NCI-H524 (cell line): ENCODE measurements at regions not wholly inside any gene's neighbourhood (a gene's known extent, or its start where the extent isn't known, plus 50 kb on each side); places are given as distances from the start of the nearest gene placed in this dataset.

Experiments
- DNase-seq, 2 experiments: peaks; one replicate each; lab custom pipeline; 2025; lab: John Stamatoyannopoulos, UW

DNA sequence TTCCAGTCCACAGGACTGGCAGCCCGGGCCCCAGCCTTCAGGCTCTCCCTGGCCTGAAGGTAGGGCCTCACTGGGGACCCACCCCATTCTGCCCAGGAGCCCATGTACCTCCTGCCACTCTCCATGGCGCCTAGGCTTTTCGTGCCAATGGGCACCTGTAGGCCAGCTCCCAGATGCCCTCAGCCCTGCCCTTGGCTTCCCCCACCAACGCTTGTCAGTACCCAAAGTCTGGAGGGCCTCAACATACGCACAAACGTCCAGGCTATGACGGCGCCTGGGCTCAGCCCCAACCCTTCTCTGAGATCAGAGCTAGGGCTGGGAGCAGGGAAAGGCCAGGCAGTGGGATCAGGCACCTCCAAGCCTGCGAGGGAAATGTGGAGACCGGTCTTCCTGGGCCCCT is 816.9 kb upstream of the LUZP2 start:
- DNase-seq, result no peak

DNA sequence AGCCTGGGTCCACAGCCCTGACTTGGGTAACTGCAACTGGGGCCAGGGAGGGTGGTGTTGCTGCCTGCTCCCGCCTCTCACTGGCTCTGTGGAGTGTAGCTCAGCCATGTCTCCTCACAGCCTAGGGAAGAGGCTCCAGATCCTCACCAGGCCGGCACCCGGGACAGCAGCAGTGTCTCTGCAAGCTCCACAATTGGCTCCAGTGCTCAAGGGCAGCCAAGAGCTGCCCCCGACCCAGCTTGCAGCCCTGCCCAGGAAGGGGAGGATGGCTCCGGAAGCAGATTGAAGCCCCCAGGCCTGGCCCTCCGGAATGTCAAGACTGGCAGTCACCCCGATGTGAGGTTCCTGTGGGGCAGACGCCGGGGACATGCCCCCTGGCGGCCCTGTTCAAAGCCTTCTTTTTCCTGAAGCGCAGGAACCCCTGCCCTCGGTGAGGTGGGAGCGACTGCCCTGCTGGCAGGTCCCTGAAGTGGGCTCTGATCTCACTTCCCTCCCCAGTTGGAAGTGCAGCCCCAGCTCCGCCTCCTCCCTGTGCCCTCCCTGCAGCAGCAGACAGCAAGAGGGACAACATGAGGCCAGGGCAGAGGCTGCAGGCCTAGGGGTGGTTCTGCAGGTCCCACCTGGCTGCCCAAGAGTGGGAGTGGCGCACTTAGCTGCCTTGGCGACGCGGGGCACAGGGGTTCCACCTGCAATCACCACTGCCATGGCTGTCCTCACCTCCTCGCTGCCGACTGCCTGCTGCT is 816.2 kb upstream of the LUZP2 start:
- DNase-seq, result no peak

GRCh38 chr11:23684701-23685100 is 812.2 kb upstream of the LUZP2 start:
- no peak for DNase-seq

DNA sequence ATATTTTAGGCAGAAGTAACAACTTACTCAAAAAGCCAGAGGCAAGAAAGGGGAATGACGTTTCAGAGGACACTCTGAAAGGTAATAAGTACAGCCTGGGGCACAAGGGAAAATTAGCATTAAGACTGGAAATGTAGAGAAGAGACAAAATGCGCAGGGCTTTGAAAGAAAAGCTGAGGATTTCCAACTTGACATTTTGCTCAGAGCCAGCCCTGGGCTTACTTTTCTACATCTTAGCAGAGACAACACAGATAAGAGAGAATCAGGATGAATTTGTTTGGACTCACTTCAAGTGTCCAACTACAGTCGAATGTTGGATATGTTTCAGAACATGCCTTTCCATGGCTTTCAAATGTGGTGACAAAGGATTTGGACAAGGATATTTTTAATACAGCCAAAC is 808.9 kb upstream of the LUZP2 start:
- no peak for DNase-seq

DNA sequence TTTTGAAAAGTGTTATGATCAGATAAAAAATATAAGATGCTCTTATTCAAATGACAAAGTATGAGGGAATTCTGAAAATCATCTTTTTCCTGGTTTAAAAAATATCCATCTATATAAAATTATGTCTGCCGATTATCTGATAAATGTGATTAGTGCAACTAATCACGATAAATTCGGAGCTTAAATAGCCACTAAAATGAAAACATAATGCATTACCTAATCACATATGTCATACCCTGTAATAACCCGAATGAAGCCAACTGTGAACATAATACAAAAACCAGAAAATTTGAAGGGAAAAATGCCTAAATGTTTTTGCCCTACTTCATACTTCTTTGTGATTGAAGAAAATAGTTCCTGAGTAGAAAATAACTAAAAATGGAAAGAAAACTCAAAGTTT is 808.4 kb upstream of the LUZP2 start:
- DNase-seq, result no peak

GRCh38 chr11:23688835-23689234 is 808.0 kb upstream of the LUZP2 start:
- no peak for DNase-seq

DNA sequence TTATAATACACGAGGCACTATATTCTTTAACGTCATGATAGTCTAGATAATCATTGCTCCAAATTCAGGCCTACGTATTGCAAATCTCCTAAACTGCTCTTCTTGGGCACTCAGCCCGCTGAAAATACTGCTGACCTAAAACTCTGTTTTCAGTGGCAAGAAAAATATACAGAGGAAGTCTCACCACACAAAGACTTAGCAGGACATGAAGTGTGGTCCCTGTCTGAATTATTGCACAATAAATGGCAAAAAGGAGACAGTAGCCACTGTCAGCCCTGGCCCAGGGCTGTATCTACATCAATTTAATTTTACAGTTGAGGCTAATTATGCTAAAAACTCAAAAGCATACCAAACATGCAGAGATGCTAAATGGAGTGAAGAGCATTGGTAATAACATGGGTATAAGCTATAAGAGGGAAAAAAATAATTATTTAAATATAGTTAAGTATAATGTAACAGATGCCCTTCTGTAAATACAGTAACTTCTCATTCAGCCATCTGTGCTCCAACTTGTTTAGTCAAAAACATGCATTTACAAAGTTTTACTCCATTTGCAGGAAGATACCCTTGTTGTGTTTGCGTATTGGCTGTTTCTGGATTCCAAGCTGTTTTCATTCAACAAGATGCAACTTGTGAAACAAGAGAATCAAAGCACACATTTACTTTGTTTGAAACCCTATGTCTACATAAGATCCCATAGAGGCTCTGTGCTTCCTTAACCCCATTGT is 800.0 kb upstream of the LUZP2 start:
- no peak for DNase-seq

DNA sequence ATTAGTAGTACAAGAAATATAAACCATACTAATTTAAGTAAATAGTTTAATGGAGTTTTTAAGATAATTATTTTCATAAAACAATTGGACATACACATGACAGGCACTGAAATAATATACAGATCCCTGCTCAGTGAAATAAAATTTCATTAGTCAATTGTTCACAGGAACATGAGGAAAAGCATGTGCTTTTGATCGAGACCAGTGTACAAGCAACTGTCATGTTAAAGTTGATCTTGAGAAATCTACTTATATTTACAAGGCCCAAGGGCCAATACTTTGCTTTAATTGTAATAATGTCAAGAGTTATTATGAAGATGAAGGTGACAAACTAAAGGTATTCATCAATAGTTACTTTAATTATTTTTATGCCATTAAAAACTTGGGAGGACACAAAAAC is 792.7 kb upstream of the LUZP2 start:
- DNase-seq, result no peak

GRCh38 chr11:23711981-23712380 is 784.9 kb upstream of the LUZP2 start:
- DNase-seq, result no peak

DNA sequence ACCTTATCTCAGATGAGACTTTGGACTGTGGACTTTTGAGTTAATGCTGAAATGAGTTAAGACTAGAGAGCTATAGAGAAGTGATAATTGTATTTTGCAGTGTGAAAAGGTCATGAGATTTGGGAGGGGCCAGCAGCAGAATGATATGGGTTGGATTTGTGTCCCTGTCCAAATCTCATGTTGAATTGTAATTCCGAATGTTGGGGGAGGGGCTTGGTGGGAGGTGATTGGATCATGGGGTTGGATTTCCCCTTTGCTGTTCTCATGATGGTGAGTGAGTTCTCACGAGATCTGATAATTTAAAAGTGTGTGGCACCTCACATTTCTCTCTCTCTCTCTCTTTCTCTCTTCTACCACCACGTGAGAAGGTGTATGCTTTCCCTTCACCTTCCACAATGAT is 777.8 kb upstream of the LUZP2 start:
- DNase-seq, result no peak

DNA sequence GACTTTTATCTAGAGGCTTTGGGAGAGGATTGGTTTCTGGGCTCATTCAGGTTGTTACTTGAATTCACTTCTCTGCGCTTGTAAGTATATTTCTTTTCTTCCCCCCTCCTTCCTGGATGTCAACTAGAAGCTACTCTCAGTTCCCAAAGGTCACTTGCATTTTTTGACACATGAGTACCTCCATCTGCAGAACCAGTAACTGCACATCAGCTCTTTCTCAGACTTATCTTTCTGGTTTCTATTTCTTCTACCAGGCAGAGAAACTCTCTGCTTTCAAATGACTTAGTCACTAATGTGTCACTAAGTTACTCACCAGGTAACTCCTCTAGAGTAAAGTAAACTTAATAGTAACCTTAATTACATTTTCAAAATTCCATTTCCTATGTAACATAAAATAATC is 773.0 kb upstream of the LUZP2 start:
- no peak for DNase-seq

DNA sequence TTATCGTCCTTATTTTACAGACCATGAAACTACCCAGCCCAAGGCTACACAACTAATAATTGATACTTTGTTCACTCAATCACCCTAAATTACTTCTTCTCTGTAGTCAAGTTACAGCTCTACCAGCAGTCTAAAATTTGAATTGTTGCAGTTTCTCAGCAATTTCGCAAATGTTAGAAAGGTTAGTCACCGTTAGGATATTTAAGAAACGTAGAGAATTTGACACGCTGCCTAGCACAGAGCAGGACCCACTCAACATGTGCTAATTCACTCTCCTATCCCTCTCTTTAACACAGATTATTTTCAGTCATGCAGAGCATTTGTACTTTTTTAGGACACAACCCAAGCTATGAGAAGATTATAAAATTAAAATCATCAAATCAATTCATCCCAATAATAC is 771.1 kb upstream of the LUZP2 start:
- no peak for DNase-seq

- no peak for DNase-seq
These were observed 769.5 kb upstream of the LUZP2 start for GRCh38 chr11:23727387-23727786.

GRCh38 chr11:23727794-23728193 is 769.1 kb upstream of the LUZP2 start:
- no peak for DNase-seq

DNA sequence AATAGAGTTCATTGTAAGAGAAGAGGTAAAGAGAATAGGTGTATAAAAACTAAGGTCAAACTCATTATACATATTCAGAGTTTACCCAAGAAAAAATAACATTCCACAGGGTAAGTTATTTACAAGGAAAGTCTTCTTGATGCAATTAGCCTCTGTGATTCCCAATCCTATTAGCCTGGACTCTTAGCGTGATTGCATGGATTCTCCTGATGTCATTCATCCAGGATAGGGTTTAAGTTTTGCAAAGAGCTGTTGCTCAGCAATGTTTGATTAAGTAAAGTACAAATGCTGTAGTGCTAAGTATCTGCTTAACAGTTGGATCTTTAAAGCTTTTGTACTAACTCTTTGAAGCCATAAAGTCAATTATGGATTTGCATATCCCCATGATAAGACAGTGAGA is 767.8 kb upstream of the LUZP2 start:
- DNase-seq, result no peak

DNA sequence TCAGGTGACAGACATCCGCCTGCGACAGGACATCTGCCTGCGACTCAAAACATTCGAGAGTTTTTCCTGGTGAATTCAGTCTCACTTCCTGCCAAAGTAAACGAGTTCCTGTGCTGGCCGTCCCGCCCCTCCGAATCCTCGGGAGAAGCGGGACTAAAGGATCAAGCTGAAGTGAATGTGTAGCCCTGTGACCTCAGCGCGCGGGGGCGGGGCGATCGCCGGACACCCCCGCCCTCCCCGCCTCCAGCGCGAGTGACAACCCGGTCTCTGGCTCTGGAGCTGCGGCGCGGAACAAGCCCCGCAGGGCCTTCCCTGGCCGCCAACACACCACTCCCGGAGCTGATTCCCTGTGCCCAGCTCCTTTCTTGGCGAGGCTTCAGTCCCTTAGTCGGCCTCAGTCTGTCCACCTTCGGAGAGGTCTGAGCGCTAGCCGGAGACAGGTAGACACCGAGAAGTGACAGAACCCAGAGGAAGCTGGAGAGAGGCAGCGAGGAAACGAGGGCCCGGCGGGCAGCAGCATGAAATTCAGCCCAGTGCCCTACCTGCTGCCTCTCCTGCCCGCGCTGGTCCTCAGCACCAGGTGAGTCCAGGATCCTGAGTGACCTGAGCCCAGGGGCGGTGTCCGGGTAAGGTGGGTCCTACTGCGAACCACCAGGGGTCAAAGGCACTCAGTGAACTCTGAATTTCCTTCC is 766.4 kb upstream of the LUZP2 start:
- no peak for DNase-seq

- DNase-seq, result no peak
These were observed 764.8 kb upstream of the LUZP2 start for GRCh38 chr11:23732026-23732425.

- DNase-seq, result no peak
These were observed 750.0 kb upstream of the LUZP2 start for GRCh38 chr11:23746896-23747295.

DNA sequence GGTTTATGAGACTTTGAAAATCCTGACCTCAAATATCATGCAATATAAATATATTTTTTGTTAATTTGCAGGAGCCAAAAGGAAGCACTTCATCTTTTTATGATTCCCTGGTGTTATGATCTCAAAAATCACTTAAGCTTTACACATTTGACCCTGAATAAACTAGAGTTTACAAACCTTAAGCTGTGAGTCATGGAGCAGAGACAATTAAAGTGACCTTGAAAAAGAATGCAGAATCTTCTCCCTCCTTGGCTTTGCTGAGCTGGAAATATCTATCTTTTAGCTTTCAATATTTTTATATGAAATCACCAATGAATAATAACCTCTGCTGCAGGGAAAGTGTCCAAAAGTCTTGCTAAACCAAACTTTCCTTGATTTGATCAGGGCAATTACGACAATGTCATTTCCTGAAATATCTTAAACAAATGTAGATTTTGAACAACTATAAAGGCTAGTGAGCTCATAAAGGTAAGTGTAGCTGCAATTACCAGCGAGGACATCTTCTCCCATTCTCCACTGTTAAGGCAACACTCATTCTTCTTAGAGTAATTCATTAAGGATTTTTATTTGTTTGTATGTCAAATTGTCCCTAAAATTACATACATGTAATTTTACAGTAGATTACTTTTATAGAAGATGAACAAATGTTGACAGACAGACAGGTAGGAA is 747.0 kb upstream of the LUZP2 start:
- no peak for DNase-seq

DNA sequence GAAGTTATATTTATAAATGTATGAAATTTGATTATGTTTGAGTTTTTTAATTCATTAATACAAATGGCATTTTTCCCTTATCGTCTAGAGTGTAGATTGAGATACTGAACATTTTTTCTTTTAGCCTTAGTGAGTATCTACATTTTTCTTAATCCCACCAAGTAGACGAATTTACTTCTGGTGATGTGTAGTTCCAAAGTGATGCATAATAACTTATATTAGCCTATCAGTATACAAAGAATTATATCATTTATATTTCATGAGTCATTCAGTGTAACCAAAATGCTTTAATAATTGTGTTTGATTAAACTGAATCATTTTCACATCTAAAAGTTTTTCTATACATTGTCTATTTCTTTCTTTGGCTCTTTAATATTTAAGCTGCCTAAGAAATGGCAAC is 745.6 kb upstream of the LUZP2 start:
- no peak for DNase-seq

GRCh38 chr11:23755076-23755475 is 741.8 kb upstream of the LUZP2 start:
- DNase-seq, result no peak

- no peak for DNase-seq
These were observed 741.1 kb upstream of the LUZP2 start for GRCh38 chr11:23755769-23756168.

GRCh38 chr11:23759489-23759888 is 737.4 kb upstream of the LUZP2 start:
- no peak for DNase-seq
